Activated B cell treated with CpG ODN at 0.5 μM for 24 hours (primary cell): ENCODE measurements at regions not wholly inside any gene's neighbourhood (a gene's known extent, or its start where the extent isn't known, plus 50 kb on each side); places are given as distances from the start of the nearest gene placed in this dataset.
"Not testable (repeated sequence)": the region's sequence is repeated elsewhere in the genome, so short reads cannot be mapped to it uniquely, and the experiment has no call there.

Source experiments
- ATAC-seq: fragments of 200-7000 bp; cut with Tn5 transposase; one replicate; pipeline ENCODE4 v1.10.0; 2021; ENCODE audit warnings: low read depth, mild to moderate bottlenecking, moderate library complexity
- CTCF ChIA-PET: fragments of 350-600 bp; sonication (Branson Sonifier 250); formaldehyde crosslinking; loops from one replicate; lab custom pipeline; 2021; ENCODE audit warnings: antibody characterized with exemption; lab: Charles Lee
- POLR2A ChIA-PET: fragments of 350-600 bp; sonication (Branson Sonifier 250); formaldehyde crosslinking; loops from one replicate; lab custom pipeline; 2021; ENCODE audit warnings: antibody characterized with exemption; lab: Charles Lee
- DNase-seq: peaks from one replicate; pipeline ENCODE4 v3.0.0; 2022
- H3K27ac Mint-ChIP-seq: one replicate; pipeline ENCODE4 v1.8.0; 2020; ENCODE audit warnings: mixed read lengths
- H3K27me3 Mint-ChIP-seq: one replicate; pipeline ENCODE4 v1.8.0; 2021; ENCODE audit warnings: mixed read lengths
- H3K36me3 Mint-ChIP-seq: one replicate; pipeline ENCODE4 v1.8.0; 2021; ENCODE audit warnings: low read depth, mixed read lengths
- H3K4me1 Mint-ChIP-seq: one replicate; pipeline ENCODE4 v1.8.0; 2021; ENCODE audit warnings: mixed read lengths
- H3K4me3 Mint-ChIP-seq: one replicate; pipeline ENCODE4 v1.8.0; 2020; ENCODE audit warnings: mild to moderate bottlenecking, mixed read lengths
- H3K9me3 Mint-ChIP-seq: one replicate; pipeline ENCODE4 v1.8.0; 2020; ENCODE audit warnings: mixed read lengths
- intact Hi-C: fragments of 100-400 bp; cut with micrococcal nuclease; formaldehyde crosslinking; loops from one replicate; pipeline ENCODE4 v1.15.1; 2024
- TF ChIP-seq, protein P1 (sequence below): fragments of 200-600 bp; IDR thresholded peaks from one replicate; pipeline ENCODE4 v1.8.0; 2022; ENCODE audit warnings: antibody characterized with exemption, mild to moderate bottlenecking

DNA sequence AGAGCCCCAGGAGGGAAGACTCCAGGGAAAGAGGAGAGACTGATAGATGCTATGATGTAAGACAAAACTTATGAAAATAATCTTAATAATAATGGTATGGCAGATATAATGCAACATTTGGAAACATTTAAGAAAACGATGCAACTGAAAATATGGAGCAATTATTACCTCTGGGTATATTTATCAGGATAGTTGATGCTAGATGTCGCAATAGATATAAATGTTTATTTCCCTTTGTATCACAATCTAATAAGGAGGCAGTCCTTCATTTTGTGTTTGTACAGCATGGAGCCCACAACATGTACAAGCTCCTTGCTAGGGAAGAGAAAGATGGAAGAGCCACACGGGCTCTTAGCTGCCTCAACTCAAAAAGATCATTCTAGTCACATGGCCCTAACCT, 101.1 kb upstream of the TMEM132E start:
- Mint-ChIP-seq H3K4me3 (no peak overlapping the region), H3K36me3 (no peaks in the 10 kb centered on the region), H3K27ac (no peak overlapping the region), H3K27me3 (peaks cover 8% of the 10 kb centered on the region), H3K9me3 (no peaks in the 10 kb centered on the region), H3K4me1 (no peaks in the 10 kb centered on the region)
- CTCF ChIA-PET = no interaction called here
- POLR2A ChIA-PET = no interaction called here
- TF ChIP-seq, protein P1, sequence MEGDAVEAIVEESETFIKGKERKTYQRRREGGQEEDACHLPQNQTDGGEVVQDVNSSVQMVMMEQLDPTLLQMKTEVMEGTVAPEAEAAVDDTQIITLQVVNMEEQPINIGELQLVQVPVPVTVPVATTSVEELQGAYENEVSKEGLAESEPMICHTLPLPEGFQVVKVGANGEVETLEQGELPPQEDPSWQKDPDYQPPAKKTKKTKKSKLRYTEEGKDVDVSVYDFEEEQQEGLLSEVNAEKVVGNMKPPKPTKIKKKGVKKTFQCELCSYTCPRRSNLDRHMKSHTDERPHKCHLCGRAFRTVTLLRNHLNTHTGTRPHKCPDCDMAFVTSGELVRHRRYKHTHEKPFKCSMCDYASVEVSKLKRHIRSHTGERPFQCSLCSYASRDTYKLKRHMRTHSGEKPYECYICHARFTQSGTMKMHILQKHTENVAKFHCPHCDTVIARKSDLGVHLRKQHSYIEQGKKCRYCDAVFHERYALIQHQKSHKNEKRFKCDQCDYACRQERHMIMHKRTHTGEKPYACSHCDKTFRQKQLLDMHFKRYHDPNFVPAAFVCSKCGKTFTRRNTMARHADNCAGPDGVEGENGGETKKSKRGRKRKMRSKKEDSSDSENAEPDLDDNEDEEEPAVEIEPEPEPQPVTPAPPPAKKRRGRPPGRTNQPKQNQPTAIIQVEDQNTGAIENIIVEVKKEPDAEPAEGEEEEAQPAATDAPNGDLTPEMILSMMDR = no peak
- DNase-seq (no peak), ATAC-seq (no peak)
- intact Hi-C loops = no loop called here

DNA sequence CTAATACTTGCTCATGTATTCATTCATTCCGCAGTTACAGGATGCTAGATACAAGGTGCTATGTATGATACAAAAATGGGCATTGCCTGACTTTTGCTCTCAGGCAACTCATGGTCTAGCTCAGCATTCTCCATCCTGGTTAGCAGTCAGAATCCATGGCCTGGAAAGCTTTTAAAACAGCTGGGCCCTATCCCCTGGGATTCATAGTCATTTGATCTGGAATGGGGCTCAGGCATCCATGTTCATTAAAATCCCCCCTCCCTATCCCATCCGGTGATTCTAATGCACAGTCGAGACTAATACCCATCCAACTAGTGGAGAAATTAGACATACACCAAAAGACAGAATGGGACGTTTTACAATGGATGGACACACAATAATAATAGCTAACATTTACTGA, 104.1 kb upstream of the TMEM132E start:
- intact Hi-C loops = no loop called here
- peaks cover 9% of the 10 kb centered on the region for H3K27me3 Mint-ChIP-seq
- POLR2A ChIA-PET = interaction anchor here (0.7 kb wide), 1 partner anchor 68 kb away, joined by 3 read pairs; no protein-coding TSS in a partner anchor

DNA sequence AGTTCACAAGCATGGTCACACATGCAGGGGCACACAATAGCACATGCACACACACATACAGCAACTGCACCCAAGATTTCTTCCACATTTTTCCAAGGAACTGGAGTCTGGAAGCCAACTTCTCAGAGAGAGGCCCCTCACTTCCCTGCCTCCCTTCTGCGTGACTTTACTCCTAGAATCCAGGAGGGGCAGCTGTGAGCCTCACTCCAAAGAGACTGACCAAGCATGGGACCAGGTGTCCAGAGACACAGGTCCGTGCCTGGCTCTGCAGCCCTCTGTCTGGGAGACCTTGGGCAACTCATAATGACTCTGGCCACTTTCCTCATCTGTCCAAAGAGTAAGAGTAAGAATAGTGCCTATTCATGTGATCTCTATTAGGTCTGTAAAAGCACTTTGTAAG, 104.7 kb upstream of the TMEM132E start:
- DNase-seq (no peak), ATAC-seq (no peak)
- ChIA-PET CTCF (no interaction called here), POLR2A (no interaction called here)
- no peak overlapping the region for H3K4me3 Mint-ChIP-seq
- no peaks in the 10 kb centered on the region for H3K36me3 Mint-ChIP-seq
- peaks cover 9% of the 10 kb centered on the region for H3K27me3 Mint-ChIP-seq
- no peak overlapping the region for H3K27ac Mint-ChIP-seq
- H3K4me1 Mint-ChIP-seq = no peaks in the 10 kb centered on the region
- TF ChIP-seq, protein P1 = no peak
- H3K9me3 Mint-ChIP-seq = no peaks in the 10 kb centered on the region
- intact Hi-C loops = no loop called here

More for the DNA sequence above, 104.1 kb upstream of the TMEM132E start:
- no peaks in the 10 kb centered on the region for H3K36me3 Mint-ChIP-seq
- no peak overlapping the region for H3K27ac Mint-ChIP-seq
- H3K9me3 Mint-ChIP-seq = no peaks in the 10 kb centered on the region
- DNase-seq (no peak), ATAC-seq (no peak)
- TF ChIP-seq, protein P1 = no peak
- no peaks in the 10 kb centered on the region for H3K4me1 Mint-ChIP-seq
- CTCF ChIA-PET = no interaction called here
- no peak overlapping the region for H3K4me3 Mint-ChIP-seq

DNA sequence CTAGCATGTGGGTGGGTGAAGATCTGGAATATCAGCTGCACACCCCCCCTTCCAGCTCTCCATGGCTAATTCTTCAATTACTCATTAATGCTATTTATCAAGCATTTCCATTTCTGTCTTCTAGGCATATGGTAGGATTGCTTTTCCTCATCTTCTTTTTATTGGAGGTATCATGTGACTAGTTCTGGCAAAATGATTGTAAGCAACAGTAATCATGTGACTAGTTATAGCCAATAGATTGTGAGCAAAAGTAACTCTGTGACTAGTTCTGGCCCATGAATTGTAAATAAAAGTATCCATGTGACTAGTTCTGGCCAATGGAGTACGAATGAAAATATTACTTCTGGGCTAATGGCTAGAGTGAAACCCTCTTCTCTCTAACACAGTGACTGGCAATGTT, 107.0 kb upstream of the TMEM132E start:
- intact Hi-C loops = no loop called here
- H3K4me1 Mint-ChIP-seq = no peaks in the 10 kb centered on the region
- CTCF ChIA-PET = no interaction called here
- ATAC-seq = no peak
- TF ChIP-seq, protein P1 = no peak
- H3K36me3 Mint-ChIP-seq = no peaks in the 10 kb centered on the region
- no peaks in the 10 kb centered on the region for H3K9me3 Mint-ChIP-seq
- no peak for DNase-seq
- no peak overlapping the region for H3K27ac Mint-ChIP-seq
- no peak overlapping the region for H3K4me3 Mint-ChIP-seq
- POLR2A ChIA-PET = no interaction called here
- peaks cover 9% of the 10 kb centered on the region for H3K27me3 Mint-ChIP-seq

DNA sequence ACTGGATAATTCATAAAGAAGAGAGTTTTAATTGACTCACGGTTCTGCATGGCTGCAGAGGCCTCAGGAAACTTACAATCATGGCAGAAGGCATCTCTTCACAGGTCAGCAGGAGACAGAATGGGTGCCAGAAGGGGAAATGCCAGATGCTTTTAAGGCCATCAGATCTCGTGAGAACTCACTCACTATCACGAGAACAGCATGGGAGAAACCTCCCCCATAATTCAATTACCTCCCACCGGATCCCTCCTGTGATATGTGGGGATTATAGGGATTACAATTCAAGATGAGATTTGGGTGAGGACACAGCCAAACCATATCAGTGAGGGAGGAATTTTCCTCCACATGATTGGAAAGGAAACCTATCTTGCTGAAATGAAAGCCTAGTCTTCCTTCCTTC, 108.1 kb upstream of the TMEM132E start:
- H3K36me3 Mint-ChIP-seq, H3K9me3 Mint-ChIP-seq, CTCF ChIA-PET, intact Hi-C loops, H3K27me3 Mint-ChIP-seq, POLR2A ChIA-PET, H3K4me3 Mint-ChIP-seq, ATAC-seq, DNase-seq, H3K27ac Mint-ChIP-seq, H3K4me1 Mint-ChIP-seq: not testable (repeated sequence)

DNA sequence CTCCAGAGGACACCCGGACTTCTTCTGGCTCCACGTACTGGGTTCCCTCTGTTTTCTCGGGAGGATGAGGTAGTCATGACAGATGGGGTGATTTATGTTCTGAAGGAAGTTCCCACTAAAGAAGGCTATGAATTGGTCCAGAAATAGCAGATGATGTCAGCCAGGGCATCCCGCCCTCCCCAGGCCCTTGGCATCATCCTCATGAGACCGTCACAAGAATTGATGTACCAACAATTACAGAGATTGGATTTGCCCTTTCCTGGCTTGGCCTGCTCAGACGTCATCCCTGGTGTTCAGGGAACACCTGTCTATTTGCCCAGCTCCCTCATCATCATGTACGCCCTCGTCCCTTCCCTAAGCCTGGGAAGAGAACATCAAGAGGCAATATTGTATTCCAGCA, 102.8 kb upstream of the CCL1 start:
- no peak overlapping the region for H3K27ac Mint-ChIP-seq
- H3K4me1 Mint-ChIP-seq = no peaks in the 10 kb centered on the region
- peaks cover 8% of the 10 kb centered on the region for H3K27me3 Mint-ChIP-seq
- ATAC-seq = no peak
- intact Hi-C loops = no loop called here
- TF ChIP-seq, protein P1 = no peak
- H3K36me3 Mint-ChIP-seq = no peaks in the 10 kb centered on the region
- ChIA-PET POLR2A (no interaction called here), CTCF (no interaction called here)
- no peaks in the 10 kb centered on the region for H3K9me3 Mint-ChIP-seq
- DNase-seq = no peak
- no peak overlapping the region for H3K4me3 Mint-ChIP-seq
